Body of pancreas (tissue), 4 donors: ENCODE measurements at regions not wholly inside any gene's neighbourhood (a gene's known extent, or its start where the extent isn't known, plus 50 kb on each side); places are given as distances from the start of the nearest gene placed in this dataset.

Experiments
- POLR2A ChIP-seq, 3 donors: fragments of 450-650 bp; IDR thresholded peaks; one replicate each; pipeline ENCODE4 v1.6.1; 2016; ENCODE audit warnings: antibody characterized with exemption in 3 of 3, mild to moderate bottlenecking in 2 of 3
- TF ChIP-seq, protein P1 (sequence below), 7 experiments: fragments of 450-650 bp in 4 of 7; fragments of 200-600 bp in 3 of 7; sonication (generic) in 3 of 7; IDR thresholded peaks; one replicate each; pipeline ENCODE4 v1.5.1; 2016 to 2019; ENCODE audit warnings: antibody characterized with exemption in 7 of 7

DNA sequence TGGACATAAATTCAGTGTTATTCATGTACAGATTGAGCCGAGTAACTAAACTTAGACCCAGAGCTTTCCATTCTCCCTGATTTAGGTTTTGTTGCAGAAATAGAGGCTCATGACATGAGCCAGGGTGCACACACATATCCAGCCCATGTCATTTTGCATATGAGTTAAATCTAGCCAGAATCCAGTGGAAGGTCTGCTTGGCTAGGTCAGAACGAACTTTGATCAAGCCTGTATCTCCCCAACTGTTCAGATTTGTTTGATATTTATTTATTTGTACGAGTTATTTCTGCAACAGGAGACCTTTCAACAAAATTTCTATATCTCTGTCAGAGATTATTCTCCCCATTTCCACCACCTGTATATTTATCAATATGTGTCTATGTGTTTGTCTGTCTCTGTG is 247.5 kb upstream of the THBS1 start:
- TF ChIP-seq, protein P1, sequence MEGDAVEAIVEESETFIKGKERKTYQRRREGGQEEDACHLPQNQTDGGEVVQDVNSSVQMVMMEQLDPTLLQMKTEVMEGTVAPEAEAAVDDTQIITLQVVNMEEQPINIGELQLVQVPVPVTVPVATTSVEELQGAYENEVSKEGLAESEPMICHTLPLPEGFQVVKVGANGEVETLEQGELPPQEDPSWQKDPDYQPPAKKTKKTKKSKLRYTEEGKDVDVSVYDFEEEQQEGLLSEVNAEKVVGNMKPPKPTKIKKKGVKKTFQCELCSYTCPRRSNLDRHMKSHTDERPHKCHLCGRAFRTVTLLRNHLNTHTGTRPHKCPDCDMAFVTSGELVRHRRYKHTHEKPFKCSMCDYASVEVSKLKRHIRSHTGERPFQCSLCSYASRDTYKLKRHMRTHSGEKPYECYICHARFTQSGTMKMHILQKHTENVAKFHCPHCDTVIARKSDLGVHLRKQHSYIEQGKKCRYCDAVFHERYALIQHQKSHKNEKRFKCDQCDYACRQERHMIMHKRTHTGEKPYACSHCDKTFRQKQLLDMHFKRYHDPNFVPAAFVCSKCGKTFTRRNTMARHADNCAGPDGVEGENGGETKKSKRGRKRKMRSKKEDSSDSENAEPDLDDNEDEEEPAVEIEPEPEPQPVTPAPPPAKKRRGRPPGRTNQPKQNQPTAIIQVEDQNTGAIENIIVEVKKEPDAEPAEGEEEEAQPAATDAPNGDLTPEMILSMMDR (IDR thresholded peaks at IDR 0.05), result no peak
- TF ChIP-seq POLR2A (IDR thresholded peaks at IDR 0.05), result no peak
